Small intestine (tissue), 7 donors: ENCODE measurements at regions not wholly inside any gene's neighbourhood (a gene's known extent, or its start where the extent isn't known, plus 50 kb on each side); places are given as distances from the start of the nearest gene placed in this dataset.
A peak's percentile ranks its signal among the peaks of the same experiment; 100 is the strongest.

Experiments
- DNase-seq, 2 donors: peaks; one replicate each; pipeline versions ENCODE4 v3.0.0 to v3.0.0-alpha.2; 2013
- FAIRE-seq: peaks from 2 replicates; lab custom pipeline; 2012; peaks lifted over from hg19 to GRCh38; lab: Jason Lieb, UNC
- H3K27ac ChIP-seq, 3 donors: one replicate each; pipeline ENCODE4 v1.5.1; 2013; ENCODE audit warnings: low read length in 2 of 3, mild to moderate bottlenecking in 2 of 3, control low read depth in 1 of 3, inconsistent platforms in 1 of 3, low read depth in 1 of 3, moderate library complexity in 1 of 3
- H3K27me3 ChIP-seq, 3 donors: one replicate each; pipeline ENCODE4 v1.6.1; 2013; ENCODE audit warnings: low read length in 3 of 3, inconsistent platforms in 1 of 3; ENCODE audit not compliant: control insufficient read depth in 3 of 3, insufficient read depth in 3 of 3
- H3K36me3 ChIP-seq, 3 donors: one replicate each; pipeline ENCODE4 v1.6.1; 2013; ENCODE audit warnings: low read length in 3 of 3, inconsistent platforms in 1 of 3, low read depth in 1 of 3, mild to moderate bottlenecking in 1 of 3, moderate library complexity in 1 of 3; ENCODE audit not compliant: control insufficient read depth in 3 of 3, insufficient read depth in 2 of 3
- H3K4me1 ChIP-seq, 3 donors: one replicate each; pipeline ENCODE4 v1.6.1; 2013; ENCODE audit warnings: low read length in 2 of 3, inconsistent platforms in 1 of 3, low read depth in 1 of 3, mild to moderate bottlenecking in 1 of 3, moderate library complexity in 1 of 3; ENCODE audit not compliant: control insufficient read depth in 3 of 3, insufficient read depth in 2 of 3
- H3K4me3 ChIP-seq, 3 donors: one replicate each; pipeline ENCODE4 v1.5.1; 2013; ENCODE audit warnings: low read length in 3 of 3, control low read depth in 1 of 3, inconsistent platforms in 1 of 3, low read depth in 1 of 3, mild to moderate bottlenecking in 1 of 3, moderate library complexity in 1 of 3
- H3K9me3 ChIP-seq, 2 donors: one replicate each; pipeline ENCODE4 v1.6.1; 2013; ENCODE audit warnings: low read depth in 1 of 2, low read length in 1 of 2; ENCODE audit not compliant: control insufficient read depth in 2 of 2, insufficient read depth in 1 of 2
- WGBS, 3 donors: extraction: QIAGEN DNeasy Blood & Tissue Kit; methylation state at CpG; one replicate each; pipeline ENCODE4 v1.1.7; 2013; 5-methylcytosine and 5-hydroxymethylcytosine counted together
- donor health status: healthy with polysubstance abuse.
- donor health status: control.
- donor health status: control.
- donor health status: Bipolar disorder and iron deficiency.
- donor health status: healthy.

- Histone ChIP-seq H3K4me3 (no peak overlapping the region), H3K36me3 (no peaks in the 10 kb centered on the region), H3K27me3 (peaks cover 0 to 11% (median 0%) of the 10 kb centered on the region in 3 donors), H3K9me3 (no peaks in the 10 kb centered on the region), H3K4me1 (no peaks in the 10 kb centered on the region), H3K27ac (no peak overlapping the region)
- WGBS, 3 donors: 91% methylated on average over 13 to 15 of the region's 15 CpGs
- FAIRE-seq: no peak
- no peak for DNase-seq
Observed at GRCh38 chr7:25529320-25529719, 301.0 kb upstream of the NPVF start.

GRCh38 chr7:25536851-25537250 is 308.6 kb upstream of the NPVF start:
- no peak for FAIRE-seq
- Histone ChIP-seq H3K4me3 (no peak overlapping the region), H3K36me3 (no peaks in the 10 kb centered on the region), H3K27ac (peak overlapping the region in 1 of 3 donors; percentile 47), H3K4me1 (no peaks in the 10 kb centered on the region), H3K27me3 (peaks cover 0 to 28% (median 0%) of the 10 kb centered on the region in 3 donors), H3K9me3 (no peaks in the 10 kb centered on the region)
- DNase-seq: no peak
- WGBS, 3 donors: 65 to 87% (median 86%) methylated on average over 4 of the region's 4 CpGs

GRCh38 chr7:25537662-25538375 is 309.5 kb upstream of the NPVF start:
- no peaks in the 10 kb centered on the region for H3K9me3 ChIP-seq
- peak overlapping the region in 1 of 3 donors; percentile 48 for H3K27ac ChIP-seq
- no peak overlapping the region for H3K4me3 ChIP-seq
- no peaks in the 10 kb centered on the region for H3K4me1 ChIP-seq
- FAIRE-seq (no peak), DNase-seq (no peak)
- WGBS, 3 donors: 37 to 59% (median 42%) methylated on average over 3 of the region's 3 CpGs
- H3K27me3 ChIP-seq: peaks cover 0 to 29% (median 0%) of the 10 kb centered on the region in 3 donors
- no peaks in the 10 kb centered on the region for H3K36me3 ChIP-seq

- Histone ChIP-seq H3K36me3 (no peaks in the 10 kb centered on the region), H3K27me3 (peaks cover 3 to 48% (median 3%) of the 10 kb centered on the region in 3 donors), H3K4me3 (no peak overlapping the region), H3K4me1 (no peaks in the 10 kb centered on the region), H3K27ac (no peak overlapping the region), H3K9me3 (no peaks in the 10 kb centered on the region)
- no peak for DNase-seq
- FAIRE-seq: no peak
- 41 to 73% (median 50%) methylated on average over 6 of the region's 6 CpGs for WGBS, 3 donors
Observed at GRCh38 chr7:25541094-25541821, 313.0 kb upstream of the NPVF start.

GRCh38 chr7:25541877-25542276 is 313.6 kb upstream of the NPVF start:
- Histone ChIP-seq H3K36me3 (no peaks in the 10 kb centered on the region), H3K27me3 (peaks cover 3 to 45% (median 3%) of the 10 kb centered on the region in 3 donors), H3K4me1 (no peaks in the 10 kb centered on the region), H3K27ac (no peak overlapping the region), H3K4me3 (no peak overlapping the region), H3K9me3 (no peaks in the 10 kb centered on the region)
- FAIRE-seq: no peak
- 62 to 71% (median 67%) methylated on average over 3 of the region's 3 CpGs for WGBS, 3 donors
- no peak for DNase-seq

- H3K27ac ChIP-seq: no peak overlapping the region
- FAIRE-seq (no peak), DNase-seq (no peak)
- H3K4me3 ChIP-seq: no peak overlapping the region
- 72 to 83% (median 75%) methylated on average over 7 of the region's 7 CpGs for WGBS, 3 donors
- no peaks in the 10 kb centered on the region for H3K4me1 ChIP-seq
- no peaks in the 10 kb centered on the region for H3K36me3 ChIP-seq
- H3K27me3 ChIP-seq: peaks cover 3 to 50% (median 3%) of the 10 kb centered on the region in 3 donors
- H3K9me3 ChIP-seq: no peaks in the 10 kb centered on the region
Observed at GRCh38 chr7:25543210-25543609, 314.9 kb upstream of the NPVF start.

GRCh38 chr7:25543798-25544197 is 315.5 kb upstream of the NPVF start:
- FAIRE-seq (no peak), DNase-seq (no peak)
- Histone ChIP-seq H3K27me3 (peaks cover 3 to 48% (median 3%) of the 10 kb centered on the region in 3 donors), H3K36me3 (no peaks in the 10 kb centered on the region), H3K9me3 (no peaks in the 10 kb centered on the region), H3K4me1 (no peaks in the 10 kb centered on the region), H3K4me3 (no peak overlapping the region), H3K27ac (no peak overlapping the region)
- 43 to 70% (median 46%) methylated on average over 2 of the region's 2 CpGs for WGBS, 3 donors

GRCh38 chr7:25544254-25544653 is 316.0 kb upstream of the NPVF start:
- H3K4me1 ChIP-seq: no peaks in the 10 kb centered on the region
- H3K4me3 ChIP-seq: no peak overlapping the region
- H3K27ac ChIP-seq: no peak overlapping the region
- no peak for DNase-seq
- no peaks in the 10 kb centered on the region for H3K36me3 ChIP-seq
- FAIRE-seq: no peak
- no peaks in the 10 kb centered on the region for H3K9me3 ChIP-seq
- peaks cover 3 to 44% (median 3%) of the 10 kb centered on the region in 3 donors for H3K27me3 ChIP-seq
- 26 to 66% (median 35%) methylated on average over 5 of the region's 5 CpGs for WGBS, 3 donors
